GM12892 (cell line): ENCODE measurements at regions not wholly inside any gene's neighbourhood (a gene's known extent, or its start where the extent isn't known, plus 50 kb on each side); places are given as distances from the start of the nearest gene placed in this dataset.

Experiments
- POLR2A ChIP-seq: IDR thresholded peaks from 2 replicates; pipeline ENCODE4 v1.6.1; 2011; ENCODE audit warnings: low read depth, low read length, control low read depth
- POLR2AphosphoS5 ChIP-seq: IDR thresholded peaks from 2 replicates; pipeline ENCODE4 v1.6.1; 2011; ENCODE audit warnings: low read depth, low read length, control low read depth
- TAF1 ChIP-seq: IDR thresholded peaks from 2 replicates; pipeline ENCODE4 v1.6.1; 2011; ENCODE audit warnings: low read depth, mild to moderate bottlenecking, control low read depth, low read length, borderline replicate concordance

DNA sequence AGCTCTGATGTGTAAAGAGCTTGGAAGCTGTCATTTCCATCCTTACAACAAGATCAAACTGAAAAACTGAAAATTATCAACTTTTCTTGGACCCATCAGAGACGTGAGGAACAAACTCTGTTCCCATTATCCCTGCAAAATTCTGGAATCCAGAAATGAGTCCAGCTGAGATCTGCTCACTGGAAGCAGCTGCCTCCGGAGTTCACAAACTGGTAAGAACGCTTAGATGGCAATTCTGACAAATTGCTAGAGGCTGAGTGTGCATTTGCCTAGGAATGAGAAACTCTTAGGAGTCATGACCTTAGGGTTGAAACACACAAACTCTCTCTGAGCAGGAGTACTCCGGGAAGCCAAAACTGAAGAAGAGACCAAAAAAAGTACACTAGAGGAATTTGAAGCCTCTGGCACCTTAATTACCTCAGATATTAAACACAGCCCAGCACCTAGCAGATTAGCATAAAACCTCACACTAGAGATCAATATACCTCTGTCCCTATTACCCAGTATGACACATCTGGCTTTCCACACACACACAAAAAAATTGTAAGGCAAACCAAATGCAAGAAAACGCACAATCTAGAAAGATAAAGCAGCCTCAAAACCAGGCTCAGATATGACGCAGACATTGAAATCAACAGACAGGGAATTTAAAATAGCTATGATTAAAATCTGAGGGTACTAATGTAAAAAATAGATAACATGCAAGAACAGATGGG is 233.5 kb upstream of the SGK1 start:
- no peak for TF ChIP-seq POLR2A
- TF ChIP-seq POLR2AphosphoS5 = no peak
- TF ChIP-seq TAF1 = no peak
